ENCODE measurements at regions not wholly inside any gene's neighbourhood (a gene's known extent, or its start where the extent isn't known, plus 50 kb on each side); places are given as distances from the start of the nearest gene placed in this dataset.

- H3K4me3 ChIP-seq (ENCODE audit: low read depth, low read length), result no peak overlapping the region
- peak; percentile 63 for DNase-seq (ENCODE audit: low read depth)
- TF ChIP-seq CTCF (IDR thresholded peaks at IDR 0.05; ENCODE audit: insufficient read depth, low read depth, low read length, missing control alignments), result no peak
Measured at GRCh38 chr9:105141146-105141975, 103.1 kb upstream of the SLC44A1 start.

- TF ChIP-seq CTCF (IDR thresholded peaks at IDR 0.05; ENCODE audit: insufficient read depth, low read depth, low read length, missing control alignments), result no peak
- no peak overlapping the region for H3K4me3 ChIP-seq (ENCODE audit: low read depth, low read length)
- no peak for DNase-seq (ENCODE audit: low read depth)
Measured at GRCh38 chr9:105141976-105142250, 102.5 kb upstream of the SLC44A1 start.

GRCh38 chr9:105142406-105143135 is 101.9 kb upstream of the SLC44A1 start:
- no peak for DNase-seq (ENCODE audit: low read depth)
- no peak overlapping the region for H3K4me3 ChIP-seq (ENCODE audit: low read depth, low read length)
- TF ChIP-seq CTCF (IDR thresholded peaks at IDR 0.05; ENCODE audit: insufficient read depth, low read depth, low read length, missing control alignments), result no peak

GRCh38 chr9:105143136-105143430 is 101.4 kb upstream of the SLC44A1 start:
- H3K4me3 ChIP-seq (ENCODE audit: low read depth, low read length), result no peak overlapping the region
- no peak for TF ChIP-seq CTCF (IDR thresholded peaks at IDR 0.05; ENCODE audit: insufficient read depth, low read depth, low read length, missing control alignments)

GRCh38 chr9:105144076-105144475 is 100.4 kb upstream of the SLC44A1 start:
- TF ChIP-seq CTCF (IDR thresholded peaks at IDR 0.05; ENCODE audit: insufficient read depth, low read depth, low read length, missing control alignments), result no peak
- DNase-seq (ENCODE audit: low read depth), result no peak
- no peak overlapping the region for H3K4me3 ChIP-seq (ENCODE audit: low read depth, low read length)

More at GRCh38 chr9:105143136-105143430, 101.4 kb upstream of the SLC44A1 start:
- DNase-seq (ENCODE audit: low read depth), result no peak

- no peak for TF ChIP-seq CTCF (IDR thresholded peaks at IDR 0.05; ENCODE audit: insufficient read depth, low read depth, low read length, missing control alignments)
- H3K4me3 ChIP-seq (ENCODE audit: low read depth, low read length), result no peak overlapping the region
- DNase-seq (ENCODE audit: low read depth), result no peak
Measured at GRCh38 chr9:105144841-105145240, 99.6 kb upstream of the SLC44A1 start.

All from GM12865 (cell line).